ENCODE measurements at regions not wholly inside any gene's neighbourhood (a gene's known extent, or its start where the extent isn't known, plus 50 kb on each side); places are given as distances from the start of the nearest gene placed in this dataset.

DNA sequence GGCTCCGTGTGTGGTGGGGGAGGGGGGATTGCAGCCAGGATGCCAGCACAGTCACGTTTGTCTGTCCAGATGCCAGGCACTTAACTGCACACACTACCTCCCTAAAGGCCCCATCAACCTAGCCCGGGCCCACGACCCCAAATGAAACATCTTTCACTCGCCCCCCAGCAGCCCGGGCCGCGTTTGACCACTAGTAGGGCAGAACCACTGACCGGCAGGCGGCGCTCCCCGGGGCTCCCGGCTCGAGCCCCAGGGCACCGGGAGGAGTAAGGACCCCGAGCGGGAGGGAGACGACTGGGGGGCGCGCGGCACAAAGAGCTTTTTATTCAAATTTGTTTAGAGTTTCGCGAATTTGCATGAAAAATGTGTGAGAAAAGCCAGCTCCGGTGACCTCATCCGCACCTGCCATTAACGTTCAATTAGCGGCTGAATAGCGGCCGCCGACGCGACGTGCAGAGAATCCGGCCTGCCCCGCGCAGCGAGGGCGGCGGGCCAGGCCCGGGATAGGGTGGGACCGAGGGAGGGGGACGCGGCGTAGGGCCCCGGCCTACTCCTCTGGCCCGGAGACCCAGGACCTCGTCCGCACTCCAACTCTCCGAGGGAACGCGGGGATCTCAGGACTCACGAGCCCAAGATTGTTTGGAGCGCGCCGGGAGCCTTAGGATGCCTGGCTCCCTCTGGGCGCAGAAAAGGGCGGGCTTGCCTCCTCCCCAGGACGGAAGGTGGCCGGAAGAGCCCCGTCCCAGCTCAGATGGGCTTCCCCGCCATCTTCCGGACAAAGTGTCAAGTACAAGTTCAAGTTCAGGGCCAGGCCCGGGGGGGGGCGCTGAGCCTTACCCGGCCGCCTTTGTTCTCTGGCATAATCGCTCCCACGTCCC, 64.9 kb upstream of the POLG start:
- DNase-seq (ENCODE audit: low spot score), result peak; percentile 67

- DNase-seq (ENCODE audit: low spot score), result no peak
Measured at GRCh38 chr15:89398896-89399237, 64.2 kb upstream of the POLG start.

GRCh38 chr15:89397653-89398023, 63.0 kb upstream of the POLG start:
- DNase-seq (ENCODE audit: low spot score), result no peak

- DNase-seq (ENCODE audit: low spot score), result no peak
Measured at GRCh38 chr15:89396723-89397652, 62.4 kb upstream of the POLG start.

DNA sequence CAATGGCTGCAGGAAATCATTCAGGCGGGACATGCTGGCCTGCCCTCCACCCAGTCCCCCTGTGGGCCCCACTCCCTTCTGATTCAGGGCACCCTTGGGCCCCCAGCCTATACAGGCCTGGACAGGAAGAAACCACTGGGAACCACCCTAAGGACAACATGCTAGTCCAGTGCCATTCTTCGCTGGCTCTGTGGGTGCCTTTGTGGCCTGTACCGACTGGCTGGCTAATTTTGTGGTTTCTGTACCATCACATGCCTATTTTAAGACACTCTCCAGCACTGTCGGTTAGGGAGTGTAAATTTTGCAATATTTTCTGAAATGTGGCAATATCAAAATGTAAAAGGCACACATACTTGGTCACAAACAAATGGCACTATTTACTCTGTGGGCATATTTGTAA, 61.4 kb upstream of the POLG start:
- DNase-seq (ENCODE audit: low spot score), result no peak

GRCh38 chr15:89395461-89395871, 60.8 kb upstream of the POLG start:
- DNase-seq (ENCODE audit: low spot score), result no peak

GRCh38 chr15:89395031-89395430, 60.4 kb upstream of the POLG start:
- no peak for DNase-seq (ENCODE audit: low spot score)

DNA sequence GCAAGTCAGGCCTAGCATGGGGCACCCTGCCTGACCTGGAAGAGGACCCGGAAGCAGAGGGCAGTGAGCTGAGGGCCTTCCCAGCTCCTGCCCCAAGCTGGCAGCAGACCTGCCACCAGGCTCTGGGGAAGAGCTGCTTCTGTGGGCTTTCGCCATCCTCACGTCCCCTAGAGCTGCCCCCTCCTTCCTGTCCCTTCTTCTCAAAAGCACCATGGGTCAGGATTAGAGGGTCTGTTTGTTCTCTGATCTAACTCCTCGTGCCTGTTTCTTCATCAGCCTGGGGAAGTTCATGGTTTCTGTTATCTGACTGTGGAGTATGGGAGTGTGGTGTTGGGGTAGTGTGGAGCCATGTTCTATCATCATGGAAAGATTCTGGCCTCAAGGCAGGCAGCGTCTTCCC, 58.4 kb upstream of the POLG start:
- DNase-seq (ENCODE audit: low spot score), result no peak

- DNase-seq (ENCODE audit: low spot score), result no peak
Measured at GRCh38 chr15:89391685-89392257, 57.1 kb upstream of the POLG start.

GRCh38 chr15:89389841-89390603, 55.4 kb upstream of the POLG start:
- DNase-seq (ENCODE audit: low spot score), result no peak

DNA sequence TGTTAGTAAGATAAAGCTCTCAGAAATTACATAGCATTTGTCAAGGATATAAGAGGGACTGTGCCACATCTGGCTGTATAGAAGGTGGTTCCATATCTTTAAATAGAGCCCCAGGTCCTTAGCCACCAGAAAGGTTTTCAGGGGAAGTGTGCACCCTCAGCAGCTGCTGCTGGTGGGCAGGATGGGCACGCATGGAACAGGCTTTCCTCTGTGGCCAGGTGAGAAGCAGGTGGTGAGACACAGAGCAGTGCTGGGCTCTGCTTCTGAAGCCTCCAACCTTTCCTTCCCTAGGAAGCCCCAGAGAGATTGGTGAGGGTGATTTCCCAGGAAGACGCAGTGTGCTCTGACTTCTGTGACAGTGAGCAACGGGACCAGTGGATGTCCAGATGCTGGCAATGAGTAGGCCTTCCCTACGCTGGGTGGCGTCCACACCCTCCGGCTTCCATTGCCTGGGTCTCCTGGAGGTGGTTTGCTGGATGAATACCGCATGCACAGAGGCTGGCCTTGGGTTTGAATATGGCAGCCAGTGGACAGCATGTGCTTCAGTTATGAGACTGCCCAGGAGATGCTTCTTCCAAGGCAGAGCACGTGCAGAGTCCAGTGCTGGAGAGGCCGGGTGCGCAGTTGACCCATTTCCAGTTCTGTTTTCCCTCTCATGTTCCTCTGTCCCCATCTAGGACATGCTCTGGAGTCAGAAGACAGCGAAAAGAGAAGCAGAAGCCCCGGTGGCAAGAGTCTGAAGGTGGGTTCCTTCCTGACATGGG, 52.7 kb upstream of the POLG start:
- DNase-seq (ENCODE audit: low spot score), result no peak

- DNase-seq (ENCODE audit: low spot score), result no peak
Measured at GRCh38 chr15:89385596-89386331, 51.1 kb upstream of the POLG start.

All from globus pallidus (tissue), 1 donor.